GM12864 (cell line): ENCODE measurements at regions not wholly inside any gene's neighbourhood (a gene's known extent, or its start where the extent isn't known, plus 50 kb on each side); places are given as distances from the start of the nearest gene placed in this dataset.

Experiments
- DNase-seq: peaks from one replicate; pipeline ENCODE4 v3.0.0-alpha.2; 2011; ENCODE audit warnings: low read depth
- H3K4me3 ChIP-seq: 2 replicates; pipeline ENCODE4 v1.5.1; 2011; ENCODE audit warnings: mild to moderate bottlenecking, low read depth, low read length, control low read depth
- TF ChIP-seq, protein P1 (sequence below): IDR thresholded peaks from 2 replicates; pipeline ENCODE4 v1.5.1; 2011; ENCODE audit warnings: low read depth, mild to moderate bottlenecking, moderate library complexity, low read length, control low read depth, inconsistent platforms; ENCODE audit errors: missing control alignments

- H3K4me3 ChIP-seq = no peak overlapping the region
- no peak for DNase-seq
- TF ChIP-seq, protein P1, sequence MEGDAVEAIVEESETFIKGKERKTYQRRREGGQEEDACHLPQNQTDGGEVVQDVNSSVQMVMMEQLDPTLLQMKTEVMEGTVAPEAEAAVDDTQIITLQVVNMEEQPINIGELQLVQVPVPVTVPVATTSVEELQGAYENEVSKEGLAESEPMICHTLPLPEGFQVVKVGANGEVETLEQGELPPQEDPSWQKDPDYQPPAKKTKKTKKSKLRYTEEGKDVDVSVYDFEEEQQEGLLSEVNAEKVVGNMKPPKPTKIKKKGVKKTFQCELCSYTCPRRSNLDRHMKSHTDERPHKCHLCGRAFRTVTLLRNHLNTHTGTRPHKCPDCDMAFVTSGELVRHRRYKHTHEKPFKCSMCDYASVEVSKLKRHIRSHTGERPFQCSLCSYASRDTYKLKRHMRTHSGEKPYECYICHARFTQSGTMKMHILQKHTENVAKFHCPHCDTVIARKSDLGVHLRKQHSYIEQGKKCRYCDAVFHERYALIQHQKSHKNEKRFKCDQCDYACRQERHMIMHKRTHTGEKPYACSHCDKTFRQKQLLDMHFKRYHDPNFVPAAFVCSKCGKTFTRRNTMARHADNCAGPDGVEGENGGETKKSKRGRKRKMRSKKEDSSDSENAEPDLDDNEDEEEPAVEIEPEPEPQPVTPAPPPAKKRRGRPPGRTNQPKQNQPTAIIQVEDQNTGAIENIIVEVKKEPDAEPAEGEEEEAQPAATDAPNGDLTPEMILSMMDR = no peak
Observed at GRCh38 chr9:2340046-2340760, 281.4 kb upstream of the VLDLR start.

DNA sequence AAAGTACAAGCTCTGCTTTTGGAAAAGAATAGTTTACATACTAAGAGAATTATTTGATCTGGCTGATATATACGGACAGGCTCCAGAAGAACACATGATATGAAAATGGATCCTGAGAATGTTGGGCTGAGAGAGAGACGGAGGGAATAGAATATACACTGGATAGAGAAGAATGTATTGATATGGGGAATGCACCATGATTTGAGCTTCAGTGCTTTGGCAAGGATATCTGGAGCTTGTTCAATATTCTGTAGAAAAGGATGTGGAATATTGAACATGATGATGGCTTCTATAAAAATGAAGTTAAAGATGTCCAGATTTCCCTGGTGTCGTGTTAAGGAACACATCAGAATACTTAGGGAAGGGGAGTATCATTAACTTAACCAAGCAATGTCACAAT is 280.5 kb upstream of the VLDLR start:
- TF ChIP-seq, protein P1 = no peak
- no peak overlapping the region for H3K4me3 ChIP-seq
- DNase-seq = no peak

DNA sequence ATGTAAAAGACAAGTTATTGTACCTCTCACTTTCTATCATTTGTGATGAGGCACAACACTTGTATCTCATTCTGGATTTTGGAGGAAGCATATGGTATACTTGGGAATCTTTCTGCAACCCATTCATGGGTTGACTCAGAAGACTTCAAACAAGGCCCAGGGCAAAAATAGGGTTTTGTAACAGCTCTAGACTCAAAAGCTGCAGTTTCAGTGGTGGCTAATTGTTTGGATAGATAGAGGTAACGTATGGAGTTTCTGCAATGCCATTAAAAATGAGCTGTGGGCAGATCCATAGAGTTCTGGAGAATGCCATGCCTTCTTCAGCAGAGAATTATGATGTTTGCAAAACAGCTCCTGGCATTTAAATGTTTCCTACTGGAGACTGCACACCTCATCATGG is 279.6 kb upstream of the VLDLR start:
- no peak for DNase-seq
- no peak overlapping the region for H3K4me3 ChIP-seq
- TF ChIP-seq, protein P1 = no peak

GRCh38 chr9:2343756-2344155 is 277.8 kb upstream of the VLDLR start:
- DNase-seq = no peak
- H3K4me3 ChIP-seq = no peak overlapping the region
- TF ChIP-seq, protein P1 = no peak

GRCh38 chr9:2344436-2344835 is 277.2 kb upstream of the VLDLR start:
- H3K4me3 ChIP-seq = no peak overlapping the region
- no peak for DNase-seq
- TF ChIP-seq, protein P1 = no peak

GRCh38 chr9:2345013-2345412 is 276.6 kb upstream of the VLDLR start:
- TF ChIP-seq, protein P1 = no peak
- DNase-seq = no peak
- H3K4me3 ChIP-seq = no peak overlapping the region

DNA sequence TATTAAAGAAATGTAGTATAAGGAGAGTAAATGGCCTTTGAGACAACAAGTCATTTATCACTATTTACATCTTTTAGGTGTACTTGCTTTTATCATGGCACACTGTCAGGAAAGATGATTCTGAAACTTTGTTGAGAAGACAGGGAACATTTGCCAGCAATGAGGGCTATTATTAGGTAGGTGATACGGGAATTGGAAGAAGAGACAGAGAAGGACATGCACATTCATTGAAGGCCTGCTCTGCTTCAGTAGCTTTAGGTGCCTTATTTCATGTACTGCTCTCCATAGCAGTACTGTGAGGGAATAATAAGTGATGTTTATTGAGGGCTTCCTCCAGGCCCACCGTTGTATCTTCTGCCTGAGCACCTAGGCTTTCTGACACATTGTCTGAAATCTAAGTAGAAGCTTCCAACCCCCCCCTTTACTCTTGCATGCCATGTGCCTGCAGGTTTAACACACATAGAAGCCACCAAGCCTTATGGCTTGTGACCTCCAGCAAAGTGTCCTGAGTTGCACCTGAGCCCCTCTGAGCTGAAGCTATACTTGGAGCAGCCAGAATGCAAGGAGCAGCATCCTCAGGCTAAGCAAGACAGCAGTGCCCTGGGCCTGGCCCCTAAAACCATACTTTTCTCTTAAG is 275.2 kb upstream of the VLDLR start:
- no peak overlapping the region for H3K4me3 ChIP-seq
- no peak for DNase-seq
- TF ChIP-seq, protein P1 = no peak
